GM13976 (cell line): ENCODE measurements at regions not wholly inside any gene's neighbourhood (a gene's known extent, or its start where the extent isn't known, plus 50 kb on each side); places are given as distances from the start of the nearest gene placed in this dataset.

Experiments used
- DNase-seq: peaks from one replicate; pipeline ENCODE4 v3.0.0; 2012; ENCODE audit warnings: low spot score
- in situ Hi-C: fragments of 300-500 bp; cut with MboI; formaldehyde crosslinking; loops from one replicate; pipeline ENCODE4 v1.12.0; 2022; ENCODE audit warnings: low sequenced_read_pairs, mixed read lengths, inconsistent platforms; ENCODE audit not compliant: unreplicated experiment
- TF ChIP-seq, protein P1 (sequence below): IDR thresholded peaks from 2 replicates; pipeline ENCODE4 v1.5.1; 2012; ENCODE audit warnings: borderline replicate concordance, mild to moderate bottlenecking; ENCODE audit not compliant: insufficient read depth; ENCODE audit errors: extremely low read depth, missing control alignments, control extremely low read depth

DNA sequence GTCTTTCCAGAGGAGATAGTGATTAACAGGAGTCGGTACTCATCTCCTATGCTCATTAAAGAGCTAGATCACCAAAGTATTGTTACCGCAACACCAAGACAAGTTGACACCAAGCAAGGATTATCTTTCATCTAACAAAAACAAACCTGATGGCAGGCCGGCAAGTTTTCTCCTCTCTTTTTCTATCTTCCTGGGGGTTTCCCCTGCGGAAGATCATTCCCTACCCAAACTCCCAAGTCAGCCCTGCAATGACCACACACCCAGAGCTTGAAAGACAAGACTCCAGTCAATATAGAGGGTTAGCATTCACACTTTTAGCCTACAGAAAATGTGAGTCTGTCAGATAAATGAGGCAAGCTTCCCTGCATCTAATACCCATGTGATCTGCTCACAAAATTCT is 312.1 kb downstream of the SOX9 start:
- DNase-seq: no peak
- TF ChIP-seq, protein P1, sequence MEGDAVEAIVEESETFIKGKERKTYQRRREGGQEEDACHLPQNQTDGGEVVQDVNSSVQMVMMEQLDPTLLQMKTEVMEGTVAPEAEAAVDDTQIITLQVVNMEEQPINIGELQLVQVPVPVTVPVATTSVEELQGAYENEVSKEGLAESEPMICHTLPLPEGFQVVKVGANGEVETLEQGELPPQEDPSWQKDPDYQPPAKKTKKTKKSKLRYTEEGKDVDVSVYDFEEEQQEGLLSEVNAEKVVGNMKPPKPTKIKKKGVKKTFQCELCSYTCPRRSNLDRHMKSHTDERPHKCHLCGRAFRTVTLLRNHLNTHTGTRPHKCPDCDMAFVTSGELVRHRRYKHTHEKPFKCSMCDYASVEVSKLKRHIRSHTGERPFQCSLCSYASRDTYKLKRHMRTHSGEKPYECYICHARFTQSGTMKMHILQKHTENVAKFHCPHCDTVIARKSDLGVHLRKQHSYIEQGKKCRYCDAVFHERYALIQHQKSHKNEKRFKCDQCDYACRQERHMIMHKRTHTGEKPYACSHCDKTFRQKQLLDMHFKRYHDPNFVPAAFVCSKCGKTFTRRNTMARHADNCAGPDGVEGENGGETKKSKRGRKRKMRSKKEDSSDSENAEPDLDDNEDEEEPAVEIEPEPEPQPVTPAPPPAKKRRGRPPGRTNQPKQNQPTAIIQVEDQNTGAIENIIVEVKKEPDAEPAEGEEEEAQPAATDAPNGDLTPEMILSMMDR: no peak
- in situ Hi-C loops: no loop called here

DNA sequence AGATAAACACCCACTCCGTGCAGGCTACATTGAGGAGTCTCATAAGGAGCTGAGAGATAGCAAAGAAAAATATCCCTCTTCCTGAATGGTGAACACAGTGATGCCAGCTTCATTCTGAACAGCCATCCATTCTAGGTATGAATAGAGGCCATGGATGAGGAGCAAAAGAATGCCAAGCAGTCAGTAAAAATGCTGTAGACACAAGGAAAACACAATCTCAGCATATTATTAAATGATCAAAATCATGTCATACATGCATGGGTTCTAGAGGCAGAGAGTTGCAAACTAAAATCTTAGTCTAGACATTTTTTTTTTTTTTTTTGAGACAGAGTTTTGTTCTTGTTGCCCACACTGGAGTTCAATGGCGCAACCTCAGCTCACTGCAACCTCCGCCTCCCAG is 313.0 kb downstream of the SOX9 start:
- TF ChIP-seq, protein P1: no peak
- in situ Hi-C loops: no loop called here
- no peak for DNase-seq

DNA sequence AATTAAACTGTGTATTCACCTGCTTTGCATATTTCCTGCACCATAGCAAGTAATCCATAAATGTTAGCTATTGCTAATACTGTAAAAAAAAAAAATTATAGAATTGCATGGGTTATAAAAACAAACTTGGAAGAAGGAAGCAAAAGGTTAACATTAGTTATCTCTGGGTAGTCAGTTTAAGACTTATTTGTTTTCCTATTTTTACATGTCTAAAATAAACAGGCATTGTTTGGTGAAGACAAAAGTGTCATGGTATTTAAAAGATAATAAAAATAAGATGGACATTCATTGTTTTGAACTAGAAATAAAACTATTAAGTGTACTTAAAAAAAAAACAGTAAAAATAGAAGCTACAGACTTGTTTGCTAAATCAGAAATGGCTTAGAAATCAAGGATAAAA is 313.8 kb downstream of the SOX9 start:
- in situ Hi-C loops: no loop called here
- no peak for DNase-seq
- TF ChIP-seq, protein P1: no peak

DNA sequence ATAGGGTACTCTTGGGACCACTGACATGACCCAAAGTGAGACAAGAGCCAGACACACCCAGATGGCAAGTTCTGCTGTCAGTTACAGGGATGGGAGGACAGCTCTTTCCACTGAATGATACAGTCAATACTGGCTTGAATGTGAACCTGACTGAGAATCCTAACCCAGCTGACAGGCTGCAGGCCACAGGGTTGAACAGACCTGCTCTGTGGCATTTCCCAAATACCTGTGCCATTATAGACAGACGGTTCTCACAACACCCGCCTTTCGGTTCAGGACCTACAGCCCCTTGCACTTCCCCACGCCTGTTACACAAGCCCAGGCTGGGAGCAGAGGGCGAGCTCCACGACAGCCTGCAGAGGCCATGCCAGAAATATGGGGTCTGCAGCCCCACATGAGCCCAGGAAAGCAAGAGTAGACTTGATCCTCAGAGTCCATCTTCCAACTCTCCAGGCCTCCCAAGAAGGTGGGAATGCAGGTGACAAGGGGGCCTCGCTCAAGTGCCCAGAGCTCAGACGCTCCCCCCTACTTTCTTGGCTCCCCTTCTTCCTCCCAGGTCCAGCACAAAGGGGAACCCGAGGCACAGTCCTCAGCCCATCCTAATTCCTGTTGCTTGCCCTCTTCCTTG is 314.3 kb downstream of the SOX9 start:
- no peak for DNase-seq
- in situ Hi-C loops: no loop called here
- TF ChIP-seq, protein P1: no peak

DNA sequence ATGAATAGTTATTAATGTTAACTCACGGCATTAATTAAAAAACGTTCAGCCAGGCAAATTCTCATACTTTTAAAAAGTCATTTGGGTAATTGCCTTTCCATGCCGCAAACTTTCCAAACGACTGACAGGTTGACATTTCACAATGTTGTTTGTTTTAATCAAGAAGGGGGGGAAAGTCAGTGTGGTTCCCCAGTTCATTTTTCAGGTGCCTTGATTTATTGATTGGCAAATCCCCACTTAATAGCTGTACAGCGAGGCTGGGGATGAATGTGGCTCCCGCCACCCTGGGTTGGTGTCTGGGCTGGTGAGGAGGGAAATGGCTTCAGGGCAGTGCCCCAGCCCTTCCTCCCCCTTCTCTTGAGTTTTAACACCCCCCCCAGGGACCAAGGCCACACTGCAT is 318.0 kb downstream of the SOX9 start:
- in situ Hi-C loops: no loop called here
- no peak for DNase-seq
- TF ChIP-seq, protein P1: no peak

DNA sequence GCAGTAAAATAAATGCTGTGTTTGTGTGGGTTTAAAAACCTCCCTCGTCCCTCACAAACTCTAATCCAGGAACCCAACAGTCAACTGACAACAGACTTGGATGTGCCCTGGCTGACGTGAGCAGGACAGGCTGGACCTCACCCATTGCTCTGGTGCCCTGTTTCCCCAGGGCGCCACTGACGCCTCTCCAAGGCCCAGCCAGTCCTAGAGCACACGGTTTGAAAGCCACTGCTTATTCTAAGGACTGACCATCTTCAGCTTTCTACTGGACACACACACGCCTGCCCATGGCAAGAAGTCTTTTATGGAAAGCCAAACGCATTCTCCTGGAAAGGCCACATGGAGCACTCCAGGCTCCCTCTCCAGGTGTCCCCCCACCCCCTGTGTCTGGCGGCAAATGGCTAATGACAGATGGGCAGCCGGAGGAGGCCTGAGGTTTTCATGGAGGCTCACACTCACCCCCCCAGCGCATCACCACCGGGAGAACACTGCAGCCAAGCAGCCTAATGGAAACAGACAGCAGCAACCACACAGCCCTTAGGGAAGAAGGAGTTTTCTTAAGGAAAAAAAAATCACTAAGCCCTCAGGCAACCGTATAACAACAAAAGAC is 319.2 kb downstream of the SOX9 start:
- TF ChIP-seq, protein P1: no peak
- in situ Hi-C loops: no loop called here
- DNase-seq: no peak
